Liver (tissue), 8 donors: ENCODE measurements at regions not wholly inside any gene's neighbourhood (a gene's known extent, or its start where the extent isn't known, plus 50 kb on each side); places are given as distances from the start of the nearest gene placed in this dataset.

Source experiments
- DNase-seq: peaks from one replicate; pipeline ENCODE4 v3.0.0-alpha.2; 2017; ENCODE audit warnings: low spot score
- H3K27ac ChIP-seq, 2 donors: one replicate each; pipeline ENCODE4 v1.7.0; 2013; ENCODE audit warnings: inconsistent platforms in 2 of 2, low read length in 2 of 2, control low read depth in 1 of 2, low read depth in 1 of 2, mild to moderate bottlenecking in 1 of 2
- H3K27me3 ChIP-seq, 4 donors: one replicate each; pipeline versions ENCODE4 v1.6.1 to v1.7.0; 2013; ENCODE audit warnings: low read length in 3 of 4, inconsistent platforms in 1 of 4, mild to moderate bottlenecking in 1 of 4, moderate library complexity in 1 of 4; ENCODE audit not compliant: control insufficient read depth in 4 of 4, insufficient read depth in 4 of 4
- H3K36me3 ChIP-seq, 4 donors: one replicate each; pipeline versions ENCODE4 v1.6.1 to v1.7.0; 2013; ENCODE audit warnings: low read length in 3 of 4, mild to moderate bottlenecking in 3 of 4, low read depth in 1 of 4, moderate library complexity in 1 of 4; ENCODE audit not compliant: control insufficient read depth in 4 of 4, insufficient read depth in 3 of 4
- H3K4me1 ChIP-seq, 4 donors: one replicate each; pipeline versions ENCODE4 v1.6.1 to v1.7.0; 2013; ENCODE audit warnings: low read length in 3 of 4, mild to moderate bottlenecking in 3 of 4, moderate library complexity in 1 of 4; ENCODE audit not compliant: control insufficient read depth in 4 of 4, insufficient read depth in 4 of 4
- H3K4me3 ChIP-seq, 3 donors: one replicate each; pipeline versions ENCODE4 v1.6.1 to v1.7.0; 2013; ENCODE audit warnings: low read length in 3 of 3, control low read depth in 1 of 3, low read depth in 1 of 3, mild to moderate bottlenecking in 1 of 3
- H3K9ac ChIP-seq, 2 donors: one replicate each; pipeline ENCODE4 v1.7.0; 2013; ENCODE audit warnings: low read length in 2 of 2, mild to moderate bottlenecking in 2 of 2, moderate library complexity in 2 of 2, control low read depth in 1 of 2, low read depth in 1 of 2
- H3K9me3 ChIP-seq, 4 donors: one replicate each; pipeline versions ENCODE4 v1.6.1 to v1.7.0; 2013; ENCODE audit warnings: low read length in 3 of 4; ENCODE audit not compliant: control insufficient read depth in 4 of 4
- EGR1 ChIP-seq, 2 donors: IDR thresholded peaks; 2 replicates each; pipeline ENCODE4 v1.6.1; 2016 to 2018; ENCODE audit warnings: antibody characterized with exemption in 2 of 2, low read depth in 2 of 2
- FOXA1 ChIP-seq: IDR thresholded peaks from 2 replicates; pipeline ENCODE4 v1.6.1; 2016; ENCODE audit warnings: antibody characterized with exemption
- FOXA2 ChIP-seq: IDR thresholded peaks from 2 replicates; pipeline ENCODE4 v1.6.1; 2016; ENCODE audit warnings: antibody characterized with exemption
- GABPA ChIP-seq, 2 donors: IDR thresholded peaks in 1 of 2; conservative IDR thresholded peaks in 1 of 2; 2 replicates each; pipeline ENCODE4 v1.6.1; 2016; ENCODE audit warnings: antibody characterized with exemption in 2 of 2, mild to moderate bottlenecking in 1 of 2, moderate library complexity in 1 of 2
- HNF4A ChIP-seq, 2 donors: conservative IDR thresholded peaks; 2 replicates each; pipeline ENCODE4 v1.6.1; 2016; ENCODE audit warnings: antibody characterized with exemption in 2 of 2, mild to moderate bottlenecking in 2 of 2
- HNF4G ChIP-seq: IDR thresholded peaks from 2 replicates; pipeline ENCODE4 v1.6.1; 2016; ENCODE audit warnings: antibody characterized with exemption
- NR2F2 ChIP-seq: IDR thresholded peaks from 2 replicates; pipeline ENCODE4 v1.6.1; 2016; ENCODE audit warnings: antibody characterized with exemption
- RXRA ChIP-seq, 2 donors: IDR thresholded peaks; 2 replicates each; pipeline ENCODE4 v1.6.1; 2017 to 2018; ENCODE audit warnings: antibody characterized with exemption in 2 of 2, mild to moderate bottlenecking in 1 of 2
- SP1 ChIP-seq: IDR thresholded peaks from 2 replicates; pipeline ENCODE4 v1.6.1; 2018; ENCODE audit warnings: antibody characterized with exemption, mild to moderate bottlenecking
- TAF1 ChIP-seq: conservative IDR thresholded peaks from 2 replicates; pipeline ENCODE4 v1.6.1; 2016; ENCODE audit warnings: antibody characterized with exemption, mild to moderate bottlenecking
- YY1 ChIP-seq: IDR thresholded peaks from 2 replicates; pipeline ENCODE4 v1.6.1; 2016; ENCODE audit warnings: antibody characterized with exemption, mild to moderate bottlenecking
- ZBTB33 ChIP-seq: IDR thresholded peaks from 2 replicates; pipeline ENCODE4 v1.6.1; 2016; ENCODE audit warnings: antibody characterized with exemption
- WGBS: extraction: QIAGEN DNeasy Blood & Tissue Kit; methylation state at CpG from one replicate; pipeline ENCODE4 v1.1.7; 2013; 5-methylcytosine and 5-hydroxymethylcytosine counted together
- TF ChIP-seq, protein P1 (sequence below): IDR thresholded peaks from 2 replicates; pipeline ENCODE4 v1.6.1; 2016; ENCODE audit warnings: antibody characterized with exemption
- TF ChIP-seq, protein P2 (sequence below): fragments of 150-350 bp; IDR thresholded peaks from 2 replicates; pipeline ENCODE4 v1.5.1; 2017; ENCODE audit warnings: improper control_type of control experiment, low read depth, low read length; ENCODE audit not compliant: missing input control
- donor health status: healthy.
- donor health status: healthy.
- donor health status: healthy.
- donor health status: healthy.
- donor health status: healthy.

- H3K36me3 ChIP-seq: no peaks in the 10 kb centered on the region
- no peaks in the 10 kb centered on the region for H3K4me1 ChIP-seq
- no peak overlapping the region for H3K27ac ChIP-seq
- H3K4me3 ChIP-seq: no peak overlapping the region
- no peaks in the 10 kb centered on the region for H3K27me3 ChIP-seq
- no peak overlapping the region for H3K9ac ChIP-seq
- no peak for DNase-seq
- H3K9me3 ChIP-seq: no peaks in the 10 kb centered on the region
- TF ChIP-seq FOXA1 (no peak), SP1 (no peak), YY1 (no peak), FOXA2 (no peak), GABPA (IDR thresholded peaks at IDR 0.05 in 1 of 2, conservative IDR thresholded peaks at IDR 0.05 in 1 of 2) (no peak), ZBTB33 (no peak), TAF1 (no peak), HNF4G (no peak), HNF4A (conservative IDR thresholded peaks at IDR 0.05) (no peak), EGR1 (IDR thresholded peaks at IDR 0.05; ENCODE audit: low read depth in 2 of 2) (no peak), RXRA (IDR thresholded peaks at IDR 0.05) (no peak)
- TF ChIP-seq, protein P1, sequence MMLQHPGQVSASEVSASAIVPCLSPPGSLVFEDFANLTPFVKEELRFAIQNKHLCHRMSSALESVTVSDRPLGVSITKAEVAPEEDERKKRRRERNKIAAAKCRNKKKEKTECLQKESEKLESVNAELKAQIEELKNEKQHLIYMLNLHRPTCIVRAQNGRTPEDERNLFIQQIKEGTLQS: no peak
These were observed 222.1 kb downstream of the PCDH18 start for GRCh38 chr4:137310166-137310565.

DNA sequence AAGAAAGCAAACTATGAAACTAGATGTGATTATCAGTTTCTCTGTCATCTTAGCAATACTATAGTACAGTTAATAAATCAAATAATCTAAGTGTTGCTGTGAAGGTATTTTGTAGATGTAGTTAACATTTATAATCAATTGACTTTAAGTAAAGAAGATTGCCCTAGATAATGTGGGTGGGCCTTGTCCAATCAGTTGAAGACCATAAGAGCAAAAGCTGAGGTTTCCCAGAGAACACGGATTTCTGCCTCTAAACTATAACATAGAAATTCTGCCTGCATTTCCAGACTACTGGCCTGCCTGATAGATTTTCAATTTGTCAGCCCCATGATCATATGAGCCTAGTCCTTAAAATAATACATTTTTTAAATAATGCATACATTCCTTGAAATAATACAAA is 222.9 kb downstream of the PCDH18 start:
- Histone ChIP-seq H3K27ac (no peak overlapping the region), H3K4me3 (no peak overlapping the region), H3K36me3 (no peaks in the 10 kb centered on the region), H3K9ac (no peak overlapping the region), H3K9me3 (no peaks in the 10 kb centered on the region), H3K27me3 (no peaks in the 10 kb centered on the region), H3K4me1 (no peaks in the 10 kb centered on the region)
- no peak for TF ChIP-seq HNF4G
- TF ChIP-seq FOXA2: no peak
- TF ChIP-seq, protein P2, sequence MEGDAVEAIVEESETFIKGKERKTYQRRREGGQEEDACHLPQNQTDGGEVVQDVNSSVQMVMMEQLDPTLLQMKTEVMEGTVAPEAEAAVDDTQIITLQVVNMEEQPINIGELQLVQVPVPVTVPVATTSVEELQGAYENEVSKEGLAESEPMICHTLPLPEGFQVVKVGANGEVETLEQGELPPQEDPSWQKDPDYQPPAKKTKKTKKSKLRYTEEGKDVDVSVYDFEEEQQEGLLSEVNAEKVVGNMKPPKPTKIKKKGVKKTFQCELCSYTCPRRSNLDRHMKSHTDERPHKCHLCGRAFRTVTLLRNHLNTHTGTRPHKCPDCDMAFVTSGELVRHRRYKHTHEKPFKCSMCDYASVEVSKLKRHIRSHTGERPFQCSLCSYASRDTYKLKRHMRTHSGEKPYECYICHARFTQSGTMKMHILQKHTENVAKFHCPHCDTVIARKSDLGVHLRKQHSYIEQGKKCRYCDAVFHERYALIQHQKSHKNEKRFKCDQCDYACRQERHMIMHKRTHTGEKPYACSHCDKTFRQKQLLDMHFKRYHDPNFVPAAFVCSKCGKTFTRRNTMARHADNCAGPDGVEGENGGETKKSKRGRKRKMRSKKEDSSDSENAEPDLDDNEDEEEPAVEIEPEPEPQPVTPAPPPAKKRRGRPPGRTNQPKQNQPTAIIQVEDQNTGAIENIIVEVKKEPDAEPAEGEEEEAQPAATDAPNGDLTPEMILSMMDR: no peak
- no peak for TF ChIP-seq NR2F2
- TF ChIP-seq FOXA1: no peak
- TF ChIP-seq RXRA (IDR thresholded peaks at IDR 0.05): no peak
- no peak for TF ChIP-seq YY1
- no peak for TF ChIP-seq ZBTB33
- WGBS: 61% methylated on average over 1 of the region's 1 CpG
- no peak for DNase-seq
